ENCODE measurements at regions not wholly inside any gene's neighbourhood (a gene's known extent, or its start where the extent isn't known, plus 50 kb on each side); places are given as distances from the start of the nearest gene placed in this dataset.
"Not testable (repeated sequence)": the region's sequence is repeated elsewhere in the genome, so short reads cannot be mapped to it uniquely, and the experiment has no call there.

- not testable (repeated sequence) for DNase-seq (ENCODE audit: low spot score)
These were observed 87.8 kb downstream of the TENT5D start for GRCh38 chrX:80508083-80508482.

- DNase-seq (ENCODE audit: low spot score): no peak
These were observed 91.9 kb downstream of the TENT5D start for GRCh38 chrX:80511969-80512760.

GRCh38 chrX:80512924-80513323, 92.7 kb downstream of the TENT5D start:
- no peak for DNase-seq (ENCODE audit: low spot score)

DNA sequence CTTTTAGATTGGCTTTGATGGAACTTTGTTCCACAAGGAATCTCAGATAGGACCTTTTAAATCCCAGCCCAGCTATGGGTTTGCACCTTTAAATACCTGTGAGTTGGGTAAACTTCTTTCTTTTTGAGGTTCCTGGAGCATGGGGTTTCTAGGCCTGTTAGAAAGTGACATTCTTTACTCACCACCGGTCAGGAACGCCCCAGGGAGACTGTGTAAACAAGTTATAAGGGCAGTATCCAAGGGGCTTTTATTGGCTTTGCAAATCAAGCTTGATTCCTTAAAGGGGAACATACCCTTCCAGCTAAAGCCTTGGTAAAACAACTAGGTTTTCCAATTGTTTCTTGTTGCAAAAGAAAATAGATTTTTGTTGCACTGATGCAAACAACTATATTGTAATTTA, 93.4 kb downstream of the TENT5D start:
- DNase-seq (ENCODE audit: low spot score): no peak

DNA sequence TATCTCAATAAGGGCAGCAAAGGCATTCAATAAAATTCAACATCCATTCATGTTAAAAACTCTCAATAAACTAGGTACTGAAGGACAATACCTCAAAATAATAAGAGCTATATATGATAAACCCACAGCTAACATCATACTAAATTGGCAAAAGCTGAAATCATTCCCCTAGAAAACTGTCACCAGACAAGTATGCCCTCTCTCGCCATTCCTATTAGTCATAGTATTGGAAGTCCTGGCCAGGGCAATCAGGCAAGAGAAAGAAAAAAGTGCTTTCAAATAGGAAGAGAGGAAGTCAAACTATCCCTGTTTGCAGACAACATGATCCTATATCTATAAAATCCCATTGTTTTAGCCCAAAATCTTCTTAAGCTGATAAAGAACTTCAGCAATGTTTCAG, 116.8 kb downstream of the TENT5D start:
- no peak for DNase-seq (ENCODE audit: low spot score)

GRCh38 chrX:80550722-80551121, 130.5 kb downstream of the TENT5D start:
- no peak for DNase-seq (ENCODE audit: low spot score)

- no peak for DNase-seq (ENCODE audit: low spot score)
These were observed 135.9 kb downstream of the TENT5D start for GRCh38 chrX:80556148-80556547.

- DNase-seq (ENCODE audit: low spot score): no peak
These were observed 152.4 kb downstream of the TENT5D start for GRCh38 chrX:80572636-80573035.

GRCh38 chrX:80573275-80573674, 153.0 kb downstream of the TENT5D start:
- DNase-seq (ENCODE audit: low spot score): no peak

DNA sequence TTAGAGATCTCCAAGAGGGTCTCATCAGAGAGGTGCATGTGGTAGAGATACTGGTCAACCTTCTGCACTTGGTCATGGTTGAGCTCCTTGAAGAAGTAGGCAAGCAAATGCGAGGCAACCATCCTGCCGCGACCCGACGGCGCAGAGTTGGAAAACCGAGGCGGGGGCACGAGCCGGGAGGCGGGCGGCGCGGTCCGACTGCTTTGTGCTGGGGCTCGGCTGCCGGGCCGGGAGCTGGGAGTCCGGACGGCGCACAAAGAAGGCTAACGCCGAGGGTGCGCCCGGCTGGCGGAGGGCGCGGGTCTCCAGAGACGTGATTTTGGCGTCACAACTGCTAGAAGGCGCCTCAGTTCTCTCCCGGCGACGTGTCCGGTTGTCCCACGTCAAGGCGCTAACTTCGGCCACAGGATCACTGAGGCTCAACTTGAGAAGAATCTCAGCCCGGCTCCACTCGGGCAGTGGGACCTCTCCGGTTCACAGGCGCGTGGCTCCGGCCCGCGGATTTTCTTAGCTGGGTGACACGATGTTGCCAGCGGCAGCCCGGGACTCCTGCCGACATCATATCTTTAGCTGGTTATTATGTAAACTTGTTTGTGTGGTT, 154.3 kb downstream of the TENT5D start:
- DNase-seq (ENCODE audit: low spot score): not testable (repeated sequence)

- DNase-seq (ENCODE audit: low spot score): no peak
These were observed 156.0 kb downstream of the TENT5D start for GRCh38 chrX:80576267-80576666.

DNA sequence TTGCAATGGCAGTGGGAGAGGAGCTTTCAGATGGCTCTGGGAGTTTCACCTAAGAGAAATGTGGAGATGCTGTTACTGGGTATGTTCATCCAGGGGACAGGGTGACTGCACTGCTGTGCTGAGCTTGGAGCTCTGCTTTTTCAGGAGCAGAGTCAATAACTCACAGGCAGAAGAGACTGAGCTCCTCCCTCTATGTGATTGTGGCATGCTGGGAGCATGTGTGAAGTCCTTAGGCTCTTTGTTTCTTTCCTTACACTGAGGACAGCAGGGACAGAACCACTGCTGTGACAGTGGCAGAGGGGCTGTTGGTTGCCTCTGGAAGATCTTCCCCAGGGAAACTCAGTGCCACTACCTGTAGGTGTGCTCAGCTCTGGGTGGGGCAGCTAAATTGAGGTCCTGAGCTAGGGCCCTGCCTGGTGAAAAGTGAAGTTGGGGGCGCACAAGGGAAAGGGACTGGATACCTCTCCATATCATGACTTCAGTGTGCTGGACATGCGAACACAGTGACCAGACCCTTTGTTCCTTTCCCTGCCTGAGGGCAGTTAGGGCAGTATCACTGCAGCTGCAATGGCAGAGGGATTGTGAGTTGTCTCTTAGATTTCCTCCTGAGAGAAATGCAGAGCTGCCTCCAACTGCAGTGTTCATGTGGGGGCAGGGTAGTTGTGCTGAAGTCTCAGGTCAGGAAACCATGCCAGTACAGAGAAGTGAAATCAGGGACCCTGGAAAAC, 156.7 kb downstream of the TENT5D start:
- no peak for DNase-seq (ENCODE audit: low spot score)

- peak; percentile 13 for DNase-seq (ENCODE audit: low spot score)
These were observed 158.4 kb downstream of the TENT5D start for GRCh38 chrX:80578517-80579105.

- DNase-seq (ENCODE audit: low spot score): not testable (repeated sequence)
These were observed 170.7 kb downstream of the TENT5D start for GRCh38 chrX:80590992-80591391.

- DNase-seq (ENCODE audit: low spot score): no peak
These were observed 182.0 kb downstream of the TENT5D start for GRCh38 chrX:80602036-80602860.
